ENCODE measurements at regions not wholly inside any gene's neighbourhood (a gene's known extent, or its start where the extent isn't known, plus 50 kb on each side); places are given as distances from the start of the nearest gene placed in this dataset.

- Histone ChIP-seq H3K9me3 (replicated peaks; ENCODE audit: control insufficient read depth, insufficient read depth, low read length) (no peaks in the 10 kb centered on the region), H3K27me3 (replicated peaks in 1 of 2; ENCODE audit: control insufficient read depth in 2 of 2, insufficient read depth in 2 of 2, low read length in 1 of 2) (peaks cover 0 to 3% of the 10 kb centered on the region in 2 experiments; a peak in 2 of 4 replicates), H3K4me3 (peak overlapping the region; percentile 24; the same call in 1 of the 2 replicates), H4K20me1 (ENCODE audit: control insufficient read depth, insufficient read depth) (no peaks in the 10 kb centered on the region), H3K36me3 (ENCODE audit: control insufficient read depth in 2 of 2, insufficient read depth in 2 of 2, low read length in 1 of 2) (no peaks in the 10 kb centered on the region), H3K79me2 (ENCODE audit: control insufficient read depth, insufficient read depth, low read length) (no peaks in the 10 kb centered on the region), H3K27ac (ENCODE audit: control insufficient read depth, insufficient read depth) (peak overlapping the region; percentile 67), H3K4me1 (ENCODE audit: control insufficient read depth, insufficient read depth, low read length) (peaks cover 21% of the 10 kb centered on the region), H3K4me2 (ENCODE audit: control insufficient read depth, insufficient read depth) (peak overlapping the region; percentile 88), H3K9ac (ENCODE audit: control insufficient read depth, insufficient read depth, low read length) (no peak overlapping the region), H2AFZ (ENCODE audit: control insufficient read depth, low read depth, low read length) (no peak overlapping the region)
- BruUV-seq (replicated peaks), result no TSS peak
- POLR2A ChIA-PET, result no interaction called here
- SMC1A ChIA-PET (ENCODE audit: uncharacterized antibody, unreplicated experiment), result interaction anchor here (0.7 to 2.6 kb wide), 3 partner anchors 16 to 115 kb away, joined by 3 to 14 read pairs (median 3); no protein-coding TSS in a partner anchor
- FAIRE-seq (peak; percentile 97), DNase-seq (ENCODE audit: low read depth, low spot score) (peak; percentile 91), ATAC-seq (peak; percentile 98)
- 4% methylated on average over 3 of the region's 3 CpGs for WGBS (ENCODE audit: insufficient coverage, insufficient replicate concordance, low lambda C conversion rate, missing lambda C conversion rate)
- CTCF ChIA-PET, result interaction anchor here (0.8 to 1.6 kb wide), 5 partner anchors 13 to 114 kb away, joined by 3 to 4 read pairs (median 3); no protein-coding TSS in a partner anchor
- in situ Hi-C loops (cut with MboI), result no loop called here
- RAD21 ChIA-PET (ENCODE audit: unreplicated experiment), result interaction anchor here (1.2 to 2.7 kb wide), 2 partner anchors 113 to 114 kb away, joined by 3 to 9 read pairs; no protein-coding TSS in a partner anchor
- intact Hi-C loops (cut with micrococcal nuclease; ENCODE audit: unreplicated experiment), result loop anchor here (5.0 to 10.0 kb wide), 2 partner anchors 115 to 227 kb away; no protein-coding TSS in a partner anchor
- TF ChIP-seq CBX5 (IDR thresholded peaks at IDR 0.05; ENCODE audit: low read depth) (0 out of 2 replicates have a peak, but pooled peaks have one; percentile 77), NFYA (IDR thresholded peaks at IDR 0.05; ENCODE audit: borderline replicate concordance, low read depth, low read length) (no peak), ZBED1 (IDR thresholded peaks at IDR 0.05; ENCODE audit: borderline replicate concordance) (peak; percentile 98), IKZF1 (conservative IDR thresholded peaks at IDR 0.05) (peak; percentile 88), BACH1 (IDR thresholded peaks at IDR 0.05; ENCODE audit: borderline replicate concordance) (peak; percentile 98), STAT1 (conservative IDR thresholded peaks at IDR 0.05) (no peak), CREB1 (IDR thresholded peaks at IDR 0.05; ENCODE audit: low read depth) (peak; percentile 88), ZNF207 (IDR thresholded peaks at IDR 0.05; ENCODE audit: borderline replicate concordance) (no peak; the same call in 1 of the 2 replicates), MAX (IDR thresholded peaks at IDR 0.05; ENCODE audit: low read depth, low read length) (no peak), HSF1 (IDR thresholded peaks at IDR 0.05; ENCODE audit: low read depth, low read length) (0 out of 2 replicates have a peak, but pooled peaks have one; percentile 52), RBBP5 (conservative IDR thresholded peaks at IDR 0.05) (no peak), EZH2 (IDR thresholded peaks at IDR 0.05; ENCODE audit: borderline replicate concordance, control insufficient read depth, low read depth, low read length) (peak; percentile 83; the same call in 1 of the 2 replicates), BCLAF1 (IDR thresholded peaks at IDR 0.05) (no peak), MEF2A (IDR thresholded peaks at IDR 0.05; ENCODE audit: insufficient read depth, low read depth, low read length) (peak; percentile 99), E4F1 (IDR thresholded peaks at IDR 0.05; ENCODE audit: borderline replicate concordance, partially characterized antibody) (no peak)
Observed at GRCh38 chr2:39492095-39492590, 55.1 kb upstream of the MAP4K3 start.
